ENCODE measurements at regions not wholly inside any gene's neighbourhood (a gene's known extent, or its start where the extent isn't known, plus 50 kb on each side); places are given as distances from the start of the nearest gene placed in this dataset.
"Not testable (repeated sequence)": the region's sequence is repeated elsewhere in the genome, so short reads cannot be mapped to it uniquely, and the experiment has no call there.

DNA sequence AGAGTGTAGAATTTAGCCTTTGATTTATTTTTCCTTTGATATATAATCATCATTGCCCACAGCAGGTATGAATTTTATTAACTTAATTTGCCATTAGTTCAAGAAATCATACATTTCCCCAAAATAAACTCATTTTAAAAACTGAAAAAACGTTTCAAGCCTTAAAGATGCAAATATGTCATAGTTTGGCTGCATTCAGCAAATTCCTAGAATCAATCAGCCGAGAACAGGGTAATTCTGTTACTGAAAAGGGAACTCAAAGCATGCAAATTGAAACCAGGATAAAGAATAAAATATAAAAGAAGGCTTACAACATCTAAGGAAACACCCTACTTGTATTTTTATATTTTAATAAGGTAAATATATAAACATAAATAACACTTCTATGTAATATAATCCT, 233.8 kb upstream of the PRKCQ start:
- DNase-seq (ENCODE audit: low read depth in 2 of 2), result no peak
- TF ChIP-seq, protein P1, sequence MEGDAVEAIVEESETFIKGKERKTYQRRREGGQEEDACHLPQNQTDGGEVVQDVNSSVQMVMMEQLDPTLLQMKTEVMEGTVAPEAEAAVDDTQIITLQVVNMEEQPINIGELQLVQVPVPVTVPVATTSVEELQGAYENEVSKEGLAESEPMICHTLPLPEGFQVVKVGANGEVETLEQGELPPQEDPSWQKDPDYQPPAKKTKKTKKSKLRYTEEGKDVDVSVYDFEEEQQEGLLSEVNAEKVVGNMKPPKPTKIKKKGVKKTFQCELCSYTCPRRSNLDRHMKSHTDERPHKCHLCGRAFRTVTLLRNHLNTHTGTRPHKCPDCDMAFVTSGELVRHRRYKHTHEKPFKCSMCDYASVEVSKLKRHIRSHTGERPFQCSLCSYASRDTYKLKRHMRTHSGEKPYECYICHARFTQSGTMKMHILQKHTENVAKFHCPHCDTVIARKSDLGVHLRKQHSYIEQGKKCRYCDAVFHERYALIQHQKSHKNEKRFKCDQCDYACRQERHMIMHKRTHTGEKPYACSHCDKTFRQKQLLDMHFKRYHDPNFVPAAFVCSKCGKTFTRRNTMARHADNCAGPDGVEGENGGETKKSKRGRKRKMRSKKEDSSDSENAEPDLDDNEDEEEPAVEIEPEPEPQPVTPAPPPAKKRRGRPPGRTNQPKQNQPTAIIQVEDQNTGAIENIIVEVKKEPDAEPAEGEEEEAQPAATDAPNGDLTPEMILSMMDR (IDR thresholded peaks at IDR 0.05; ENCODE audit: low read depth, low read length), result no peak
- no peak overlapping the region for H3K4me3 ChIP-seq (replicated peaks in 1 of 2; ENCODE audit: low read depth in 2 of 2, low read length in 2 of 2)

DNA sequence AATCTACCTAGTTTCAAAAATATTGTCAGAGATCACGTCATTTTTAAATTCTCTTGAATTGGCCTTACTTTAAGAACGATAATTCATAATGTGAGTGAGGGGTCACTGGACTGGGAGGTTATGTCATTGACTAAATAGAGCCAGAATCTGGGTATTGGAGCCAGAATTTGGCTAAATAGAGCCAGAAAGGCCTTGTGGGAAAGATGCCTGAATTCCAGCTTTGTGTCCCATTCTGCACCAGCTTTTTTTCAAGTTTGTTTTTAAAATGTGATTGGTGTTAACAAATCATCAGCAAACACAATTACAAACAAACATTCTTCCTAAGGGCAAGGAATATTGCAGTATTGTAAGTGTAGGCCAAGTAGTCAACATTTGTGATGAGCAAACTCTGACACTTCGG, 233.2 kb upstream of the PRKCQ start:
- DNase-seq (ENCODE audit: low read depth in 2 of 2), result no peak
- TF ChIP-seq, protein P1 (IDR thresholded peaks at IDR 0.05; ENCODE audit: low read depth, low read length), result no peak

DNA sequence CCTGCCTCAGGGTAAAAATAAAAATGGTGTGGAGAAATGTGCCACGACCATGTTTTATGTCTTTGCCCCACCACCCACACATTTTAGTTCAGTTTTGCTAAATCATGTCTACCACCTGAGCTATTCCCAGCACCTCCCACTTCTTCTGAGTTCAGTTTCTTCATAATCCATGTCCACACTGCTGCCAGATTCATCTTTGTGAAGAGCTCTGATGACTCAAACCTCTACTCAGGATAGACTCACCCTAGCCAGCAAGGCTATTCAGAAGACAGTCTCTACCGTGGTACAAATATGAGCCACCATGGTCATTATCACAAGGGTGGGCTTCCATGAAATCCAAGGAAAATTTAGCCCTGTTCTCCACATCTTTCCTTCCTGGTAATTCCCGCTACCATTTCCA, 231.1 kb upstream of the PRKCQ start:
- no peak for DNase-seq (ENCODE audit: low read depth in 2 of 2)
- TF ChIP-seq, protein P1 (IDR thresholded peaks at IDR 0.05; ENCODE audit: low read depth, low read length), result no peak
- H3K4me3 ChIP-seq (replicated peaks in 1 of 2; ENCODE audit: low read depth in 2 of 2, low read length in 2 of 2), result no peak overlapping the region

More for the DNA sequence above, 233.2 kb upstream of the PRKCQ start:
- no peak overlapping the region for H3K4me3 ChIP-seq (replicated peaks in 1 of 2; ENCODE audit: low read depth in 2 of 2, low read length in 2 of 2)

DNA sequence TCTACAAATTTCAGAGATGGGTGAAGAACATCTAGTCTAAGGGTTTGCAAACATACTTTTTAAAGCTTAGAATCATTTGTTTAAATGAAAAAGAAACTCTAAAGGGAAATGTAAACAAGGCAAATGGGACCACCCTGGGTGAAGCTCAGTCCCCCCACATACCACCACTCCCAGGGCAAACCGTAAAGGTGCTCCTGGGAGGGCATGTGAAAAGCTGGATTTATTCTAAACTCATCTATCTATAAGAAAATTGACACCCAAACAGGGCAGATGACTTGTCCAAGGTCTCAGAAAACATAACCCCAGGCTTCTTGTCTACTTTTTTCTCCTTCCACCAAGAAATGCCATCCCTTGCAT, 223.3 kb upstream of the PRKCQ start:
- TF ChIP-seq, protein P1 (IDR thresholded peaks at IDR 0.05; ENCODE audit: low read depth, low read length), result no peak
- no peak overlapping the region for H3K4me3 ChIP-seq (replicated peaks in 1 of 2; ENCODE audit: low read depth in 2 of 2, low read length in 2 of 2)
- DNase-seq (ENCODE audit: low read depth in 2 of 2), result no peak

DNA sequence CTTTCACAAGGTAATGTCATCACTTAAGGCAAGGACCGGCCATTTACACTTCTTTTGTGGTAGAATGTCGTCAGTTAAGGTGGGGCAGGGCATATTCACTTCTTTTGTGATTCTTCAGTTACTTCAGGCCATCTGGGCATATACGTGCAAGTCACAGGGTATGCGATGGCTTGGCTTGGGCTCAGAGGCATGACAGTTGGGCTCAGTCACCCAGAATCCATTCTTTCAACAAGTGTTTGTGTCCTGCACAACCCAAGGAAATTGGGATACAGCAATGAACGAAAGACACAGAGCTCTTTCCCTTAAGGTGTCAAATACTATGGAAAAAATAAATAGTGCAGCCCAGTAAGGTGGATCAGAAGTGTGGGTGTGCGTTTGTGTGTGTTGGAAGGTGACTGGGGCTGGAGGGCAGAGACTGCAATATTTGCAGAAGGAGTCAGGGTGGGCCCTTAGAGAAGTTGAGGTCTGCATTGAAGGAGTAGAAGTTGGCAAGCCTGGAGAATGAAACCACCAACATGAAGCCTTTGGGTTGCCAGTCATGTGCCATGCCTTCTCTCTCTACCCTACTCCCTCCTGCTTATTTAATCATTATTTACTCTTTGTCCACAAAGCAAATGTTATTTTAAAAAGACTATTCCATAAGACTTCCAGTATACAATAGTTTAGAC, 222.8 kb upstream of the PRKCQ start:
- TF ChIP-seq, protein P1 (IDR thresholded peaks at IDR 0.05; ENCODE audit: low read depth, low read length), result no peak
- no peak overlapping the region for H3K4me3 ChIP-seq (replicated peaks in 1 of 2; ENCODE audit: low read depth in 2 of 2, low read length in 2 of 2)
- DNase-seq (ENCODE audit: low read depth in 2 of 2), result no peak

DNA sequence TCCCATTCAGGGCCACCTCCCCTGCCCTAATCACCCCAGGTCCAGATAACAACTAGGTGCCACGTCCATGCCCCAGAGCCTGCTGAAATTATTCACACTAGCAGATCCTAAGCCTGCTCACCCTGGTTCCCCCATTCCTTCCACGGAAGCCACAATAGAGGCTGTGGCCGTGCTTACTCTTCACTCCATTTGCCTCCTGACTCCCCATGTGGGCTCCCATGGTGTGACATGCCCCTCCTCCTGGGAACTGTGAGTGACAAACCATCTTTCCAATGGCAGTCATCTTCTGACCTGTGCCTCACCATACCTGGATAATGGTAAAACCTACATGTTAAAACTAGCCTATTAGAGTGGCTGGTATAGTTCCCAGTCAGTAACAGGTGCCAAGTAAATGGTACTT, 216.2 kb upstream of the PRKCQ start:
- H3K4me3 ChIP-seq (replicated peaks in 1 of 2; ENCODE audit: low read depth in 2 of 2, low read length in 2 of 2), result no peak overlapping the region
- TF ChIP-seq, protein P1 (IDR thresholded peaks at IDR 0.05; ENCODE audit: low read depth, low read length), result no peak
- DNase-seq (ENCODE audit: low read depth in 2 of 2), result no peak

DNA sequence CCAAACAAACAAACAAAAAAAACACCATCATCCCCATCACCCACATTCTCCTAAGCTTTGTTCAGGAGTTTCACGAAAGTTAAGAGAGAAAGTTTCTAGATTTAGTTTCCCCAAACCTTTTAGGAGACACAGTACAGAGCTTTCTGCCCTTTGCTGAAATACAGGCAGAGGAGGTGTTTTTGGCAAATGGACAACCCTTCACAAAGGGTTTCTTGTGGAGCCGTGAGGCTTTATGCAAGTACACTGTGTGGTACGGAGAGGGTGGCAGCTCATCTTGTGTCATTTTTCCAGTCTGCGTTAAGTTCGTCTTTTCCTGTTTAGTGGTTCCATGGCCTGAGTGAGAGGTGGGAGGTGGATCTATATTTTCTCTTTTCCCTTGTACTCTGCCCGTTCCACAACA, 215.5 kb upstream of the PRKCQ start:
- no peak for DNase-seq (ENCODE audit: low read depth in 2 of 2)
- TF ChIP-seq, protein P1 (IDR thresholded peaks at IDR 0.05; ENCODE audit: low read depth, low read length), result no peak
- H3K4me3 ChIP-seq (replicated peaks in 1 of 2; ENCODE audit: low read depth in 2 of 2, low read length in 2 of 2), result no peak overlapping the region

DNA sequence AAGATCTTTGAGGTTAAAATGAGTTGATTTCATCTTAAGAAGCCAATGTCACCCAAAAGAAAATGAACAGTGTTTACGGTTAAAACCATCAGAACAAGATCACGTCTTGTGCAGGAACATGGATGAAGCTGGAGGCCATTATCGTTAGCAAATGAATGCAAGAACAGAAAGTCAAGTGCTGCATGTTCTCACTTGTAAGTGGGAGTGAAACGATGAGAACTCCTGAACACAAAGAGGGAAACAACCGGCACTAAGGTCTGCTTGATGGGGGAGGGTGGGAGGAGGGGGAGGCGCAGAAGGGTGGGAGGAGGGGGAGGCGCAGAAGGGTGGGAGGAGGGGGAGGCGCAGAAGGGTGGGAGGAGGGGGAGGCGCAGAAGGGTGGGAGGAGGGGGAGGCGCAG, 214.8 kb upstream of the PRKCQ start:
- not testable (repeated sequence) for H3K4me3 ChIP-seq (replicated peaks in 1 of 2; ENCODE audit: low read depth in 2 of 2, low read length in 2 of 2); DNase-seq (ENCODE audit: low read depth in 2 of 2)

All from cardiac fibroblast (primary cell).